ENCODE measurements at regions not wholly inside any gene's neighbourhood (a gene's known extent, or its start where the extent isn't known, plus 50 kb on each side); places are given as distances from the start of the nearest gene placed in this dataset.

GRCh38 chr6:165204807-165205545 lies 104.4 kb downstream of the C6orf118 start:
- Histone ChIP-seq H3K4me2 (ENCODE audit: control insufficient read depth, extremely low read depth, insufficient read depth, low read depth, low read length) (no peak overlapping the region), H3K9me3 (ENCODE audit: control insufficient read depth, low read depth, low read length) (no peaks in the 10 kb centered on the region), H3K36me3 (ENCODE audit: control insufficient read depth in 2 of 2, extremely low read depth in 1 of 2, insufficient read depth in 2 of 2, low read length in 2 of 2) (no peaks in the 10 kb centered on the region), H4K20me1 (ENCODE audit: control insufficient read depth, extremely low read depth, insufficient read depth, low read length) (no peaks in the 10 kb centered on the region), H3K79me2 (ENCODE audit: control insufficient read depth, insufficient read depth, low read length) (no peaks in the 10 kb centered on the region), H3K4me3 (ENCODE audit: control insufficient read depth in 2 of 3, extremely low read depth in 1 of 3, insufficient read depth in 2 of 3, low read depth in 1 of 3, low read length in 3 of 3) (no peak overlapping the region), H3K27ac (ENCODE audit: control insufficient read depth, insufficient read depth, low read length) (no peak overlapping the region), H2AFZ (ENCODE audit: control insufficient read depth, low read length) (no peak overlapping the region), H3K27me3 (ENCODE audit: control insufficient read depth, extremely low read depth, insufficient read depth, low read length) (no peaks in the 10 kb centered on the region), H3K9me1 (ENCODE audit: control insufficient read depth, extremely low read depth, insufficient read depth, low read length) (no peaks in the 10 kb centered on the region), H3K4me1 (ENCODE audit: control insufficient read depth, extremely low read depth, insufficient read depth, low read length) (no peaks in the 10 kb centered on the region), H3K9ac (ENCODE audit: control insufficient read depth, extremely low read depth, insufficient read depth, low read length) (no peak overlapping the region)
- dilution Hi-C loops (cut with MboI; ENCODE audit: extremely low pct_ligation_motif_present, low sequenced_read_pairs) = no loop called here
- DNase-seq (ENCODE audit: low read depth, low spot score) (no peak), FAIRE-seq (no peak)
- TF ChIP-seq, protein P1, sequence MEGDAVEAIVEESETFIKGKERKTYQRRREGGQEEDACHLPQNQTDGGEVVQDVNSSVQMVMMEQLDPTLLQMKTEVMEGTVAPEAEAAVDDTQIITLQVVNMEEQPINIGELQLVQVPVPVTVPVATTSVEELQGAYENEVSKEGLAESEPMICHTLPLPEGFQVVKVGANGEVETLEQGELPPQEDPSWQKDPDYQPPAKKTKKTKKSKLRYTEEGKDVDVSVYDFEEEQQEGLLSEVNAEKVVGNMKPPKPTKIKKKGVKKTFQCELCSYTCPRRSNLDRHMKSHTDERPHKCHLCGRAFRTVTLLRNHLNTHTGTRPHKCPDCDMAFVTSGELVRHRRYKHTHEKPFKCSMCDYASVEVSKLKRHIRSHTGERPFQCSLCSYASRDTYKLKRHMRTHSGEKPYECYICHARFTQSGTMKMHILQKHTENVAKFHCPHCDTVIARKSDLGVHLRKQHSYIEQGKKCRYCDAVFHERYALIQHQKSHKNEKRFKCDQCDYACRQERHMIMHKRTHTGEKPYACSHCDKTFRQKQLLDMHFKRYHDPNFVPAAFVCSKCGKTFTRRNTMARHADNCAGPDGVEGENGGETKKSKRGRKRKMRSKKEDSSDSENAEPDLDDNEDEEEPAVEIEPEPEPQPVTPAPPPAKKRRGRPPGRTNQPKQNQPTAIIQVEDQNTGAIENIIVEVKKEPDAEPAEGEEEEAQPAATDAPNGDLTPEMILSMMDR (optimal IDR thresholded peaks at IDR 0.05 in 1 of 3, IDR thresholded peaks at IDR 0.05 in 1 of 3, conservative IDR thresholded peaks at IDR 0.05 in 1 of 3; ENCODE audit: extremely low read depth in 1 of 3, insufficient read depth in 2 of 3, low read length in 3 of 3) = no peak
- TF ChIP-seq EZH2 (IDR thresholded peaks at IDR 0.05; ENCODE audit: low read length) = no peak

DNA sequence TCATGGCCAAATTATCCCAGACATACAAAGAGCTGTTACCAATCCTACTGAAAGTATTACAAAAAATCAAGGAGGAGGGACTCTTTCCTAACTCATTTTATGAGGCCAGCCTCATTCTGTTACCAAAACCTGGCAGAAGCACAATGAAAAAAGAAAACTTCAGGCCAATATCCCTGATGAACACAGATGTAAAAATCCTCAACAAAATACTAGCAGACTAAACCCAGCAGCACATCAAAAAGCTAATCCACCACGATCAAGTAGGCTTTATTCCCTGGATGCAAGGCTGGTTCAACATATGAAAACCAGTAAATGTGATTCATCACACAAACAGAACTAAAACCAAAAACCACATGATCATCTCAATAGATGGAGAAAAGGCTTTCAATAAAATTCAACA lies 109.2 kb downstream of the C6orf118 start:
- Histone ChIP-seq H3K9me3 (ENCODE audit: control insufficient read depth, low read depth, low read length) (no peaks in the 10 kb centered on the region), H3K9ac (ENCODE audit: control insufficient read depth, extremely low read depth, insufficient read depth, low read length) (no peak overlapping the region), H3K36me3 (ENCODE audit: control insufficient read depth in 2 of 2, extremely low read depth in 1 of 2, insufficient read depth in 2 of 2, low read length in 2 of 2) (no peaks in the 10 kb centered on the region), H3K4me2 (ENCODE audit: control insufficient read depth, extremely low read depth, insufficient read depth, low read depth, low read length) (no peak overlapping the region), H3K9me1 (ENCODE audit: control insufficient read depth, extremely low read depth, insufficient read depth, low read length) (no peaks in the 10 kb centered on the region), H3K27ac (ENCODE audit: control insufficient read depth, insufficient read depth, low read length) (no peak overlapping the region), H3K4me1 (ENCODE audit: control insufficient read depth, extremely low read depth, insufficient read depth, low read length) (no peaks in the 10 kb centered on the region), H3K4me3 (ENCODE audit: control insufficient read depth in 2 of 3, extremely low read depth in 1 of 3, insufficient read depth in 2 of 3, low read depth in 1 of 3, low read length in 3 of 3) (no peak overlapping the region), H2AFZ (ENCODE audit: control insufficient read depth, low read length) (no peak overlapping the region), H3K27me3 (ENCODE audit: control insufficient read depth, extremely low read depth, insufficient read depth, low read length) (no peaks in the 10 kb centered on the region), H4K20me1 (ENCODE audit: control insufficient read depth, extremely low read depth, insufficient read depth, low read length) (no peaks in the 10 kb centered on the region), H3K79me2 (ENCODE audit: control insufficient read depth, insufficient read depth, low read length) (no peaks in the 10 kb centered on the region)
- DNase-seq (ENCODE audit: low read depth, low spot score) (no peak), FAIRE-seq (no peak)
- dilution Hi-C loops (cut with MboI; ENCODE audit: extremely low pct_ligation_motif_present, low sequenced_read_pairs) = no loop called here
- TF ChIP-seq, protein P1 (optimal IDR thresholded peaks at IDR 0.05 in 1 of 3, IDR thresholded peaks at IDR 0.05 in 1 of 3, conservative IDR thresholded peaks at IDR 0.05 in 1 of 3; ENCODE audit: extremely low read depth in 1 of 3, insufficient read depth in 2 of 3, low read length in 3 of 3) = no peak
- no peak for TF ChIP-seq EZH2 (IDR thresholded peaks at IDR 0.05; ENCODE audit: low read length)

Data from keratinocyte (primary cell).